ENCODE measurements at regions not wholly inside any gene's neighbourhood (a gene's known extent, or its start where the extent isn't known, plus 50 kb on each side); places are given as distances from the start of the nearest gene placed in this dataset.

- POLR2A ChIA-PET (ENCODE audit: partially characterized antibody), result no interaction called here
- DNase-seq (ENCODE audit: low read depth in 1 of 2, low spot score in 2 of 2) (no peak), FAIRE-seq (no peak)
- Histone ChIP-seq H3K9ac (replicated peaks in 1 of 4; ENCODE audit: extremely low read depth in 1 of 4, low read depth in 3 of 4, low read length in 3 of 4) (no peak overlapping the region), H3K4ac (replicated peaks; ENCODE audit: insufficient read length, low read depth, low read length) (no peak overlapping the region), H2BK20ac (ENCODE audit: low read length) (no peak overlapping the region), H2BK5ac (ENCODE audit: low read depth, low read length) (no peak overlapping the region), H2BK12ac (ENCODE audit: low read depth, low read length) (no peak overlapping the region), H2AK5ac (ENCODE audit: low read depth, low read length) (no peak overlapping the region), H2BK120ac (replicated peaks; ENCODE audit: low read depth, low read length) (no peak overlapping the region), H3K27ac (ENCODE audit: low read depth, low read length) (no peak overlapping the region), H4K20me1 (replicated peaks in 1 of 2; ENCODE audit: control insufficient read depth in 1 of 2, insufficient read depth in 2 of 2, low read length in 2 of 2) (peaks cover 0 to 2% of the 10 kb centered on the region in 2 experiments), H3K79me2 (ENCODE audit: control insufficient read depth in 1 of 2, insufficient read depth in 2 of 2, low read length in 2 of 2) (no peaks in the 10 kb centered on the region), H3K36me3 (ENCODE audit: control insufficient read depth in 2 of 4, insufficient read depth in 4 of 4, low read length in 3 of 4) (no peaks in the 10 kb centered on the region), H2BK15ac (ENCODE audit: low read length) (no peak overlapping the region), H3K56ac (replicated peaks; ENCODE audit: insufficient read length, low read depth, low read length) (no peak overlapping the region), H2AFZ (ENCODE audit: low read length) (no peak overlapping the region), H3K27me3 (replicated peaks in 1 of 4; ENCODE audit: control insufficient read depth in 3 of 4, extremely low read depth in 1 of 4, insufficient read depth in 3 of 4, low read length in 3 of 4) (no peaks in the 10 kb centered on the region), H3K18ac (ENCODE audit: extremely low read depth, low read length) (no peak overlapping the region), H4K5ac (ENCODE audit: insufficient read length, low read depth, low read length) (no peak overlapping the region), H3K79me1 (ENCODE audit: low read depth, low read length) (no peaks in the 10 kb centered on the region), H3K9me3 (ENCODE audit: insufficient read depth in 2 of 2, low read depth in 1 of 2, low read length in 1 of 2) (no peaks in the 10 kb centered on the region), H3K4me2 (ENCODE audit: insufficient read depth in 1 of 2, low read depth in 2 of 2, low read length in 2 of 2) (no peak overlapping the region), H3K4me1 (replicated peaks in 1 of 4; ENCODE audit: control insufficient read depth in 3 of 4, insufficient read depth in 4 of 4, low read length in 3 of 4) (no peaks in the 10 kb centered on the region), H4K8ac (ENCODE audit: extremely low read depth, insufficient read depth, low read length) (no peak overlapping the region), H3K14ac (ENCODE audit: insufficient read length) (no peak overlapping the region), H3K4me3 (ENCODE audit: extremely low read depth in 1 of 4, insufficient read depth in 2 of 4, low read depth in 3 of 4, low read length in 4 of 4) (no peak overlapping the region), H3K23me2 (ENCODE audit: low read depth, low read length) (no peaks in the 10 kb centered on the region; the same call in 1 of the 2 replicates), H3K23ac (ENCODE audit: insufficient read length) (no peak overlapping the region), H4K91ac (replicated peaks; ENCODE audit: insufficient read length, low read length) (no peak overlapping the region)
- 88% methylated on average over 7 of the region's 7 CpGs; no CpG with 5 or more reads in 1 of the 2 experiments for WGBS, 2 experiments (ENCODE audit: extremely low coverage in 1 of 2, insufficient coverage in 1 of 2, insufficient read length in 1 of 2, insufficient replicate concordance in 2 of 2, low coverage in 1 of 2, low lambda C conversion rate in 2 of 2, missing lambda C conversion rate in 1 of 2)
- CTCF ChIA-PET (ENCODE audit: partially characterized antibody), result interaction anchor here (0.9 to 20.5 kb wide), 19 partner anchors 8 to 376 kb away, joined by 3 to 285 read pairs (median 5); no protein-coding TSS in a partner anchor
- TF ChIP-seq SP4 (IDR thresholded peaks at IDR 0.05; ENCODE audit: low read length) (no peak), TAF7 (optimal IDR thresholded peaks at IDR 0.05; ENCODE audit: borderline replicate concordance, low read depth, low read length) (no peak), RBBP5 (IDR thresholded peaks at IDR 0.05; ENCODE audit: borderline replicate concordance, low read depth, low read length) (no peak), HDAC2 (IDR thresholded peaks at IDR 0.05; ENCODE audit: borderline replicate concordance in 1 of 2, low read depth in 2 of 2, low read length in 2 of 2) (no peak)
These were observed 99.2 kb downstream of the PHETA1 start for GRCh38 chr12:111269718-111270117.
